ENCODE measurements at regions not wholly inside any gene's neighbourhood (a gene's known extent, or its start where the extent isn't known, plus 50 kb on each side); places are given as distances from the start of the nearest gene placed in this dataset.

DNA sequence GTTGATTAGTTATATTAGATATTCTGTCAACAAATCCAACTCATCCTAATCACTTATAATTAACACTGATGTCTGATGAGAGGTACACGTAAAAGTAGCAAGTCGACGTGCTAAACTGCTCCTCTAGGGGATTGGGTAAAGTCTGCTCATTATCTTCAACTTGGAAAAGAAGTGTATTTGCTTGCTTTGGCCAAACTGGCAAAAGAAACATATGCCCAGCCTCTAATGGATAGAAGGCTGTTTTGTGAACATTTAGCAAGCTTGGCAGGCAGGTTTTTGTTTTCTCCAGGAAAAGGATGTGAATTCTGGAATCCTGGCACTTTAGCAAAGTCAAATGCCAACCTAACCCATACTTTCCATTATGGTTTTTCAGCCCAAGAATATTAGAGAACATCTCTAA lies 264.8 kb downstream of the TBL1XR1 start:
- no peak for DNase-seq (ENCODE audit: low read depth, low spot score)

DNA sequence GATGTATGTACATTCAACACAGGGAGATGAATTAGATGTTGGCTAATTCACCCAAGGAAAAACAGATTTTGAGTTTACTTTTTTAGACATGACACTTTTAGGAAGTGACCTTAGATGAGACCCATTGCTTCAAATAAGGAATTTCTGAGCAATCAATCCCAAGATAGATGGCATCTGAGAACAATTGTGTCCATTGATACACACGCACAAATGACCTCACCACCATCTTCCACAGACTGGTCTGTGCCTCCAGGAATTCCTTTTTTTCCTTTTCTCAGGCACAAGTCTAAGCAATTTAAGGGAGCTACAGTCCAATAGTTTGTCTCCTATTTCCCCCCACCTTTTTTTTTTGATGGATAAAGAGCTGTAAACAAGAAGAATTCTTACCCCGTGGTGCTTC lies 265.3 kb downstream of the TBL1XR1 start:
- no peak for DNase-seq (ENCODE audit: low read depth, low spot score)

DNA sequence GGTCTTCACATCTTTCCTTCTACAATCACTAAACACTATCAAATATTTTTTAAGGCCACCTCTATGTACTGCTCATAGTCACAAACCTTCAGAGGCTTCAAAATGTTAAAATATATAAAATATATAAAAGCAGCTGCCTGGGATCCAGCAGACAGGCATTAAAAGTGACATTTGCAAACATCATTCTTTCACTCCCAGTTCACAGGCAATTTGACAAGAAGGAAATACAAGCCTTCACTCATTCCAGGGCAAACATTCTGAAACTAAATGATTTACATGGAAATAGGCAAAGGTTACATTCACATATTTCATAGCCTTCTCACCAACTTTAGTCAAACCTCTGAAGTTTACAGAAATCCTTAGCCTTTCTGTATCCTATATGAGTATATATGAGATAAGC lies 266.3 kb downstream of the TBL1XR1 start:
- no peak for DNase-seq (ENCODE audit: low read depth, low spot score)

DNA sequence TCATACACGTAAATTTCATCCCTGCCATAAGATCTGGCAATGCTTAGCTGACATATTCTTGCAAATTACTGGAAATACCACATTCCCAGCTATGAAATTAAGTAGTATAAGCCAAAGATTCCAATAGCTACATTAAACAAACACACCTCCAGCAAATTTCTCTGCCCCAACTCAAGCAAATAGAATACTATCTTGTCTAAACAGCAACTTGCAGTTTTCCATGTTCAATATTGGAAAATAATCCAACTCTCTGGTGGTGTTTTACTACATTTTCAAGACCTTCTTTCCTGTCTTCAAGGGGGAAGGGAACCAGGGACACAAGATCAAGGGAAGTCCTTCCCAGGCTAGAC lies 268.7 kb downstream of the TBL1XR1 start:
- DNase-seq (ENCODE audit: low read depth, low spot score), result no peak

DNA sequence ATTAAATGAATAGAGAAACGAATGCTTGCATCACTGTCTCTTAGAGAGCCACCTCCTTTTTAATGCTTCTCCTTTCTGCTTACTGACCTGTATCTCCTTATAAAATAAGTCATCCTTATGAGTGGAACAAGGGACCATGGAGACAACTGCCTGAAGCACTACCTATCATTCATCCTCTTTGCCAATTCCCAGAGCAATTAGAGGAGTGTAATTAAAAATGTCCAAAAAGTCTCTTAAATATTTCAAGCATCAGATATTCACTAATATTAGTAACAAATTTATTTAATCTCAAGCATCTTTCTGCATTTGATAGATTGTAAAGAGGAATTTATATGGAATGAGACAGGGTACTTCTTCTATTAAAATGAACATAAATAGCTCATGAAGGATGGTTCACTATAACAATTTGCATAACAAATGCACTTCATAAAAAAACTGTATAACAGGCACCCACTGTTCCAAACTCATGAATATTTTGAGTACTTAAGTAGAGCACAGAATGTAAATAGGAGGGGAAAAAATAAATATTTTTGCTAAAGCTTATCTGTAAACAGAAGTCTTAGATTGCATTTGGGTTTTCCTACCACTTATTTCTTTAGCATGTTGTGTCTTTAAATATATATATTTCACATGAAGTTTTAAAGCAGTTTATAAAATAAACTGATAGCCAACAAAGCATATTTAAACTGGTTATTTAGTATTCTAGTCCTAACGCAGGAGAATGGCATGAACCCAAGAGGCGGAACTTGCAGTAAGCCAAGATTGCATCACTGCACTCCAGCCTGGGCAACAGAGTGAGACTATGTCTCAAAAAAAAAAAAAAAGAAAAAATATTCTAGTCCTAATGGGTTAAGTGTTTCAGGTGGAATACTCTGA lies 269.3 kb downstream of the TBL1XR1 start:
- no peak for DNase-seq (ENCODE audit: low read depth, low spot score)

DNA sequence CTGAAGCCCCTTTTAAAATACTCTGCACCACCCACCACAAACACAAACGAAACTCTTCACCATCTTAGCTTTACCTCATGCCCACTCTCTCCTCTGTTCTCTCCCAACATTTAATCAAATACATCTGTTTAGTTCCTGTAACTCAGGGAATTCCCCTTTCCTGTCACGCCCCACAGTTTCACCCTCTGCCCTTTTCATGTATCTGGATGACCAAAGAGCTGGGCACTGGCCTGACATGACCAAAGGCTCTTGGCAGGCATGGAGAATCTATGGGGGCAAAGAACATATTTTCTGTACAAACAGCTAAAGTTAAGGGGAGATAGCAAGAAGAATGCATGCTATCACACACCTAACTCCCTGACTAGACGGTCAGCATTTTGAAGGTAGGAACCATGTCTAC lies 270.0 kb downstream of the TBL1XR1 start:
- DNase-seq (ENCODE audit: low read depth, low spot score), result no peak

DNA sequence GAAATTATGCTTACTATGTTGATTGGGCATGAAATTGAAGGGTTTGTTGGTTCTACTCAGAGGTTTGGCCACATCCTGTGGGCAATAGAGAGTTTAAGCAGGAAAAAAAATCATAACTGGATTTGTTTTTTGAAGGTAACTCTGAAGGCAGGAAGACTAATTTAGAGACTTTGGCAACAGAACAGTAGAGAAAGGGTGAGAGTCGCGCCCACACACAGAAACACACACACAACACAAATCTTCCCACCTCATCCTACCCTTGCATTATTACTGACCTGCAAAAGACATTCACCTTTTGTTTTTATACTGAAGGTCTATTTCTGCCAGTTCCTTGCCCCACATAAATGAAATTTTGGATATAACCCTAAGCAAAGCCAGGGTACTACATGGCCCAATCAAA lies 270.6 kb downstream of the TBL1XR1 start:
- DNase-seq (ENCODE audit: low read depth, low spot score), result no peak

DNA sequence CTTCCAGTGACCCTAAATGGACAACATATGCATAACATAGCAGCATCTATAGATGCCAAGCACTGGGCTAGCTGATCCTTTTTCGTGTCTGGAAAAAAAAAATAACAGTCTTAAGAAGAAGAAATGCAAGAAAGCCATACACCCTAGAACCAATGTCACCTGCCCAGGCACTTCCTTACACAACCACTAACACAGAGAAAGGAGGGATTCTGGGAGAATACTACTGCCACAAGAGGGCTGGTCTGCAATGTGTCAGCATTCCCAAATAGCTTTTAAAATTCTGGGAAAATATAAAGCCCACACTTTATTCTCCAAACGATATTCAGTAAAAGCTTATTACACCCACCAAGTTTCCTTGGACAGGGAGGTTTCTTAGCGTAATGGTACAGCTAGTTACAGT lies 271.2 kb downstream of the TBL1XR1 start:
- DNase-seq (ENCODE audit: low read depth, low spot score), result no peak

DNA sequence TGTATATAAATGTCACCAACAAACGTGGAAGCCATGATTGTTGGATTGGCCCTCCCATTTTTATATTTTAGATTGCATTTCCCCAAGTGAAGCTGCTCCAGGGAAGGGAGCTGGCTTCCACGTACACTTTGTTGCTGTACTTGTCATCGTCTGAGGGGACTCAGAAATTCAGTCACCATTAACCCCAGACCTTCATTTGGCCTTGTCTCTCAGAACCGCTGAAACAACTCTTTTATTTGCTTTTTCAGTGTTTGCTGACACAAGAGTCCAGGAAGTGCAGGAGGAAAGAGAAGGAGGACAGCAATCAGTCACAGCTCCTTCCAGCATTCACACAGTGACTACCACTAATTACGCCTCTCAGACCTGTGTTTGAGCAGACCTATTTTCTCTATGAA lies 276.5 kb downstream of the TBL1XR1 start:
- no peak for DNase-seq (ENCODE audit: low read depth, low spot score)

DNA sequence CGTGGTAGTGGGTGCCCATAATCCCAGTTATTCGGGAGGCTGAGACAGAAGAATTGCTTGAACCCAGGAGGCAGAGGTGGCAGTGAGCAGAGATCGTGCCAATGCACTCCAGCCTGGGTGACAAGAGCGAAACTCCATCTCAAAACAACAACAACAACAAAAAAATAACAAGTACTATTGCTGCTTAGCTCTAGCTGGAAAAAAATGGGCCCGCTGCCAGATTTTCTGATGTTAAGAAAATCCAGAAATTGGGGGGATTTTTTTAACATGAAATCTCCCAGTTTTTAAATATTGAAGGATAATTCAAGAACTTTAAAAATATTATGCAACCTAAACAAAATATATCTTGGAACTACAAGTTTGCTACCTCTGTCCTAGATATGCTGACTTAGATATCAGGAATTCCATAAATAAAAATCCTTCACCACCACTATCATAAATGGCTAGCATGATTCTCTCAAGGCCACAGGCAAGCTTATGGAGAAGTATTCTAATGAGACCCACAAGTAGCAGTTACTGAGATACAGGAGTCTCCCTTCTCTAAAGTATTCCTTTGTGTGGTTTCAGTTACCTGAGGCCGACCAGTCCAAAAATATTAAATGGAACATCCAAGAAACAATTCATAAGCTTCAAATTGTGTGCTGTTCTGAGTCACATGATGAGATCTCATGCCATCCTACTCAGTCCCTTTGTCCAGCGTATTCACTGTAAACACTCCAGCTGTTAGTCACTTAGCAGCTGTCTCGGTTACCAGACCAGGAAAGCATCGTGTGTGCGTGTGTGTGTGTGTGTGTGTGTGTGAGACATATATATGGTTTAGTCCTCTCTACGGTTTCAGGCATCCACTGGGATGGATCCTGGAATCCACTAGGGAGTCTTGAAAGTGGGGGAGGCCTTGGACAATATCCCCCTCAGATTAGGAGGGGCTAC lies 277.2 kb downstream of the TBL1XR1 start:
- peak; percentile 14 for DNase-seq (ENCODE audit: low read depth, low spot score)

DNA sequence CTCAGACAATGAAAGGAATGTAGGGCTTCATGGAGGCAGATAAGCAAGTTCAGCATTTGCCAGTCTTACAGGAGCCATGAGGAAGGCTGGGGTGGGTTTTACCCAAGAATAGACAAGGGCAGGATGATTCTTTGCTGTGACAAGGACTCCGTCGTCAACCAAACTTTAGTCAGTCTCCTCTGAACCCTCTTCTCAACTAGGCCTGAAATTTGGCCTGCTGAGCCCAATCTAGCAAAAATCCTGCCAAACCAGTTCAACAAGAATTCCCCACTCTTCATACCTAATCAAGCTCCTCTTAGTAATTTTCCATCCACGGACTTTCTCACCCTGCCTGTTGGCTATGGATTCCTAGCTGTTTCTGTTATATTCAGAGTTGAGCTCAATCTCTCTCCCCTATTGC lies 280.5 kb downstream of the TBL1XR1 start:
- DNase-seq (ENCODE audit: low read depth, low spot score), result peak; percentile 86

DNA sequence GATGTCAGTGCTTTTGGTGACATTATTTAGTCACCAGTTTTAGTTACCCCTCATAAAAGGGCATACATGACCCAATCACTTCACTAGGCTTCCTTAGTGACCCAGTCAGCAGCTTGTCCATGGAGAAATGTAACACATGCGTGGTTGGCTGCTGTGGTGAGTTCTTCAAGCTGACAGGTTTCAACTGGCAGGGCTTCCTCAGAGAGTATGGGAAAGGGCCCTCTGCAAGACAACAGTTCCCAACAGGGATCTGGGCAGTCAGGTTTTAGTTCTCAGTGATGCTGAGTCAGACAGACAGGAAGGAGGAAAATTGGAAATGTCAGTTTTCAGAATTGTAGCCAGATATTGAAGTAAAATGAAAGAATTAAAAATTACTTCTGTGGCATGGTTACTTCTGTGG lies 282.5 kb downstream of the TBL1XR1 start:
- no peak for DNase-seq (ENCODE audit: low read depth, low spot score)

DNA sequence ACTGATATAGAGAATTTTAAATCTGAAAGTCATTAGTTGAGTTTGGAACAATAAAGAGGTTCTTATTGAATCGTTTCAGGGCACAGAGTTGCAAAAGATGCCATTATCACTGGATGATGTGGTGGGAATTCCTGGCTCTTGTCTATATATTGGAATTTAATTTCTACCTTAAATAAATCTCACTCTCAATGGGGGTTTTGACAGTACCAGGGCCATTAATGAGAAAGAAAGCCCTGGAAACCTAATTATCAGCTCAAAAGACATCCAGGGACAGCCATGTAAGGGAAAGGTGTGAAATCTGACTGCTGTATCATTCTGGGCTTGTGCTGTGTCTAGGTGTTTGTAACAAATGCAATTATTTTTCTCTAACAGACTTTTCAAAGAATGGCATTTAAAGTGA lies 285.7 kb downstream of the TBL1XR1 start:
- DNase-seq (ENCODE audit: low read depth, low spot score), result no peak

DNA sequence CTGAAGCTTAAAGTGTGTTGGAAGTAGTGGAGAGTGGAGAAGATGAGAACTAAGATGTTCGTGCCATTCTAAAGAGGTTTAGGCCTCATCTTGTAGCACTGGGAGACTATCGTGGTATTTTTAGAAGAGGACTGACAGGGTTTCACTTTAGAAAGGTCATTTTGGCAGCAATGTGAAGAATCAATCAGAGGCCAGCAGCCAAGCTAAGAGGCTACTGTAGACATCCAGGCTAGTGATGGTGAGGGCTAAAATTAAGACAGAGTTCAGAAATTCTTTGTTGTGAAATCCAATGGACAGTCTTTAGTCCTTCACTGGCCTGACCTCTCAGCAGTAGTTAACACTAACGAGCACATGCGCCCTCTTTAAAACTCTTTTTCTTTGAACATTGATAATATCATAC lies 288.2 kb downstream of the TBL1XR1 start:
- DNase-seq (ENCODE audit: low read depth, low spot score), result no peak

DNA sequence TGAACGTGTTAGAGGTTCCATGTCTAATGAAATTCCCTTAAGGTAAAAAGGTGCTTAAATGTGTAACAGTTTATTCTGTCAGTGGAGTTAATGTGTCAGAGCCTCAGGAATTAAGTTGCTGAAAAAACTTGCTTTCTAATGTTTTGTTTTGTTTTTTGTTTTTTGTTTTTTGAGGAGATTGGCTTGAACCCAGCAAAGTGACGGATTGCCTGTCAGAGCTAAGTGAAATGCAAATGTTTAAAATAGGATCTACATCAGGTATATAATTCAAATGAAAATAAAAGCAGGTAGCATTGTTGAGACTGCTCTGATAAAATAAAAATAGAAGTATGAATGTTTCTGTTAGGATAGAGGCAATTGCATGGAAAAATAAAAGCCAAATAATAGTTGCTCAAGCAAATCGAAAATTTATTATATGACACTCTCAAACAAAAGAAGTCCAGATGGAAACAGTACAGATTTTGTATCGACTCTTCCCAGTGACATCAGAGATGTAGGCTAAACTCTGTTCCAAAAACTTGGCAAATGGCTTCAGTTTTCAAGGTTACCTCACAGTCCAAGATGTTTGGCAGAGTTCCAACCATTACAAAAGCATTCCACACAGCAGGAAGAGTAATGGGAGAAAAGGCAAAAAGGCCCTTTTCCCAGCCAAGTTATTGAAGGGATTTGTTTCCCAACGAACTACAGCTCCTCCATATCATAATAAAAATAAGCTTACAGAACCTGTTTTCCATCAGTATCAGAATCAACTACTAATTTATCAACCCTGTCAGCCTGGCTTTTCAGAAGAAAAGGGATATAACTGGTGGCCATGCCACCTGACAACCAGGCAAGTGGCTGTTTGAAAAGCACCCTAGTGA lies 291.0 kb downstream of the TBL1XR1 start:
- DNase-seq (ENCODE audit: low read depth, low spot score), result peak; percentile 4

DNA sequence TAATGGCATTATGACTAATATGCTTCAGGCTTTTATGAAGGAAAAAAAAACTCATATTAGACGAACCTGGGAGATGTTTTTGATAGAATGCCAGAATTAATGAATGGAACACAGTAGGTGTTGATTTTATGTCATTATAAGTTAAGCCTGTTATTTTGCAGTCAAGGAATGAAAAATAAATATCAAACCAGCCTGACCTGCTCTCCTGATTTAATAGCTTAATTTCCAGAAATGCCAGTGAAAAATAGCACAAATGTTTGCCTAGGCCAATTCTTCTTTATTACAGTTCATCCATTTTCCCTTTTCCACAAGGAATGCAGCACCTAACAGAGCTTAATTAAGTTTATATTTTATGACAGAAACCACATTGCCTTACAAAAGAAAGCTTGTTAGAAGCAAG lies 292.0 kb downstream of the TBL1XR1 start:
- no peak for DNase-seq (ENCODE audit: low read depth, low spot score)

DNA sequence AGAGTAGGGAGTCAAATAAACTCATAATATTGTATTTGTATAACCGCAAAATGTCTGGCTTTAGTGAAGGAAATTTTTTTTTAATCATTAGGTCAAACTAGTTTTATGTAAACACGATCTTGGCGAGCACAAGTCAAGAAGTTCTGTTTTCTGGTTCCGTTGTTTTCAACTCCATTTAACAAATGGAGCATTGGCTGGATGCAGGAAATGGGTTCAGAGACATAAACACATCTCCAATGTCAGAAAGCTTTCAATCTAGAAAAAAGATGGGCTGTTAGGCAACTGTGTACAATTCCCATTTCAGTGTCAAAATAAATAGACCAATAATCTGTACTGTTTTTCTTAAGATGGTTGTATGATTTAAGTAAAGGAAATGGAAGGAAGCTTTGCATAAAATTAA lies 292.8 kb downstream of the TBL1XR1 start:
- no peak for DNase-seq (ENCODE audit: low read depth, low spot score)

DNA sequence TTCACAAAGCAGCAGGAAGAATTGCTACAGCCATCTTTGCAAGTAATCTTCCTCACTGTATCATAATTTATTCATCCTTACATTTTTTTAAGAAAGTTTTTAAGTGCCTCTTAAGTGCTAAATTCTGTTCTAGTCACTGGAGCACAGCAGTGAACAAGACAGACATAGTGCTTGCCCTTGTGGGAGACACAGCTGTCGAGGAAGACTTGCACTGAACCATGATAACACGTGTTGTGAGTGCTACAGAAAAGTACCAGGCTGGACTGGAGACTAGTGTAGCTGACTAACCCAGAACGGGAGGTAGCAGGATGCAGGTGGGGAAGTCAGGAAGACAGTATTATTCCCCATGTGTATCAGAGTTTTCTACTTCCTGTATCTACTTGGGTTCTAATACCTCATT lies 300.6 kb downstream of the TBL1XR1 start:
- no peak for DNase-seq (ENCODE audit: low read depth, low spot score)

DNA sequence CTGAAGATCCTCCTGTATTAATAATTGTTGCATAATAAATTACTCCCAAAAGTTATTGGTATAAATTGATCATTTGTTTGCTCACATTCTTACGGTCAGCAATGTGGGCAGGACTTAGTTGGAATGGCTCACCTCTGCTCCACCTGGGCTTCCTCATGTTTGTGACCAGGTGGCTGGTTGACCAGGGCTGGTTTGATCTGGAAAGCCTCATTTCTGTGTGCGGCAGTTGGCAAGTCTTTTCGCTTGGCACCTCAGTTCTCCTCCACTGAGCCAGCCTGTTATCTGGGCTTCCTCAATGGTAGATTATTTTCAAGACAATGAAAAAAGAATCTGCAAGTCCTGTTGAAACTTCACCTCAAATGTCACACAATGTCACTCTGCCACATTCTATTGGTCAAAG lies 301.1 kb downstream of the TBL1XR1 start:
- no peak for DNase-seq (ENCODE audit: low read depth, low spot score)

DNA sequence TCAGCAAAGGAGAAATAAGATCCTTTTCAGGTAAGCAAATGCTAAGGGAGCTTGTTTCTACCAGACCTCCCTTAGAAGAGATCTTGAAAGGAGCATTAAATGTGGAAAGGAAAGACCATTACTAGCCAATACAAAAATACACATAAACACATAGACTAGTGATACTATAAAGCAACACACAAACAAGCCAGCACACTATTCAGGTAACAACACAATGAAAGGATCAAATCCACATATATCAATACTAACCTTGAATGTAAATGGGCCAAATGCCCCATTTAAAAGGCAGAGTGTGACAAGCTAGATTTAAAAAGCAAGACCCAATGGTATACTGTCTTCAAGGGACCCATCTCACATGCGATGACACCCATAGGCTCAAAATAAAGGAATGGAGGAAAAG lies 317.6 kb downstream of the TBL1XR1 start:
- DNase-seq (ENCODE audit: low read depth, low spot score), result no peak

DNA sequence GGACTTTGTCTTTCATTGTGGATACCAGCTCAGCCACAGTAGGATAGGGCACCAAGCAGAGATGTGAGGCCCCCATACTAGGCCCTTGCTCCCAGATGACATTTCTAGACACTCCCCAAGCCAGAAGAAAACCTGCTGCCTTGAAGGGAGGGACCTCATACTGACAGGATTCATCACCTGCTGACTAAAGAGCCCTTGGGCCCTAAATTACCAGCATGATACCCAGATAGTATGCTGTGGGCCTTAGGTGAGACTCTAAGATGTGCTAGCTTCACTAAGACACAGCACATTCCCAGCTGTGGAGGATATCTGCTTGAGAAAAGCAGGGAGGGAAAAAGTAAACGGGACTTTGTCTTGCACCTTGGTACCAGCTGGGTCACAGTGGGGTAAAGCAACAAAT lies 324.0 kb downstream of the TBL1XR1 start:
- DNase-seq (ENCODE audit: low read depth, low spot score), result no peak

DNA sequence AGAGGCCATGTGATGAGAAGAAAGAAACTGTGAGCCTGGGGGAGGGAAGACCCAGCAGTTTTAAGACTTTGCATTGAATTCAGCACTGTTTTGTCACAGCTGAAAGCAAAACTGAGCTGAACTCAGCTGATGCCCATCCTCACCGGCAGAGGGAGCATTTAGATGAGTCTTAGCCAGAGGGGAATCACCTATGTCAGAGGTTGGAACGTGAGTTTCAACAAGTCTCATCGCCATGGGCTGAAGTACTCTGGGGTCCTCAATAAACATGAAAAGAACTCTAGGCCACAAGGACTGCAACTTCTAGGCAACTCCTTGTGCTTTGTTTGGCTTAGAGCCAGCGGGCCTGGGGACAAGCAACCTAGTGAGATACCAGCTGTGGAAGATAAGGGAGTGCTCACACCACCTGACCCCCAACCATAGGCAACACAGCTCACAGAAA lies 324.5 kb downstream of the TBL1XR1 start:
- peak; percentile 81 for DNase-seq (ENCODE audit: low read depth, low spot score)

Measured in ELF-1 (cell line).